Endothelial cell of umbilical vein (primary cell): ENCODE measurements at regions not wholly inside any gene's neighbourhood (a gene's known extent, or its start where the extent isn't known, plus 50 kb on each side); places are given as distances from the start of the nearest gene placed in this dataset.

Experiments
- EZH2 ChIP-seq: IDR thresholded peaks from 2 replicates; pipeline ENCODE4 v1.6.1; 2012; ENCODE audit warnings: borderline replicate concordance, low read depth, mild to moderate bottlenecking, moderate library complexity, low read length, inconsistent platforms; ENCODE audit not compliant: severe bottlenecking
- JUN ChIP-seq: IDR thresholded peaks from 2 replicates; pipeline ENCODE4 v1.6.1; 2011; ENCODE audit warnings: borderline replicate concordance, low read depth; ENCODE audit not compliant: insufficient read length, insufficient read depth
- MYC ChIP-seq: IDR thresholded peaks from one replicate; pipeline ENCODE4 v1.6.1; 2011; ENCODE audit warnings: mild to moderate bottlenecking, low read depth, low read length
- POLR2A ChIP-seq: IDR thresholded peaks from 2 replicates; pipeline ENCODE4 v1.6.1; 2012; ENCODE audit warnings: low read depth, mild to moderate bottlenecking, control low read depth, low read length
- POLR2AphosphoS5 ChIP-seq: IDR thresholded peaks from 2 replicates; pipeline ENCODE4 v1.6.1; 2012; ENCODE audit warnings: low read depth, mild to moderate bottlenecking, control low read depth, low read length, moderate library complexity; ENCODE audit not compliant: insufficient read depth
- TF ChIP-seq, protein P1 (sequence below), 2 donors: IDR thresholded peaks; 1 replicate in 1 of 2; 2 replicates in 1 of 2; pipeline ENCODE4 v1.5.1; 2011; ENCODE audit warnings: low read length in 2 of 2, mild to moderate bottlenecking in 2 of 2, moderate library complexity in 2 of 2, control low read depth in 1 of 2, inconsistent platforms in 1 of 2, low read depth in 1 of 2; ENCODE audit not compliant: insufficient read depth in 1 of 2; ENCODE audit errors: extremely low read depth in 1 of 2

DNA sequence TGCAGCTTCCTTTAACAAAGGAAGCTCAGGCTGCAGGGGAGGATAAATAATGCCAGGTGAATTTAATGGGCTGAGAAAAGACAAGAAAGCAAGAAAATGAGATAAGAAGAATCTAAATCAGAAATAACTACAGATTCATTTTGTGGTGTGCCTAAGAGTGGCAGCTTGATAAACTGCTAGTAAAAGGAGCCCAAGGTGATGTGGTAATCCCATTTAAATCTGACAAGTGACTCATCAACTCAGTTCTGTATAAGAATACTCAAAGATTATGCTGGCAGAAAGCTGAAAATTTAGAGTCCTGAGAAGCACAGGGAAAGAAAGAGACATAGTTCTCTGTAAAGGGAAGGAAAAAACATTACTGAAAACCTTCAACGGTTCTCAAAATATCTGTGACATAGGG, 109.4 kb upstream of the PDE1C start:
- TF ChIP-seq JUN (no peak), POLR2A (no peak), POLR2AphosphoS5 (no peak), EZH2 (no peak), MYC (no peak)
- TF ChIP-seq, protein P1, sequence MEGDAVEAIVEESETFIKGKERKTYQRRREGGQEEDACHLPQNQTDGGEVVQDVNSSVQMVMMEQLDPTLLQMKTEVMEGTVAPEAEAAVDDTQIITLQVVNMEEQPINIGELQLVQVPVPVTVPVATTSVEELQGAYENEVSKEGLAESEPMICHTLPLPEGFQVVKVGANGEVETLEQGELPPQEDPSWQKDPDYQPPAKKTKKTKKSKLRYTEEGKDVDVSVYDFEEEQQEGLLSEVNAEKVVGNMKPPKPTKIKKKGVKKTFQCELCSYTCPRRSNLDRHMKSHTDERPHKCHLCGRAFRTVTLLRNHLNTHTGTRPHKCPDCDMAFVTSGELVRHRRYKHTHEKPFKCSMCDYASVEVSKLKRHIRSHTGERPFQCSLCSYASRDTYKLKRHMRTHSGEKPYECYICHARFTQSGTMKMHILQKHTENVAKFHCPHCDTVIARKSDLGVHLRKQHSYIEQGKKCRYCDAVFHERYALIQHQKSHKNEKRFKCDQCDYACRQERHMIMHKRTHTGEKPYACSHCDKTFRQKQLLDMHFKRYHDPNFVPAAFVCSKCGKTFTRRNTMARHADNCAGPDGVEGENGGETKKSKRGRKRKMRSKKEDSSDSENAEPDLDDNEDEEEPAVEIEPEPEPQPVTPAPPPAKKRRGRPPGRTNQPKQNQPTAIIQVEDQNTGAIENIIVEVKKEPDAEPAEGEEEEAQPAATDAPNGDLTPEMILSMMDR (IDR thresholded peaks at IDR 0.05; ENCODE audit: extremely low read depth in 1 of 2, insufficient read depth in 1 of 2, low read depth in 1 of 2, low read length in 2 of 2) = no peak
